ENCODE measurements at regions not wholly inside any gene's neighbourhood (a gene's known extent, or its start where the extent isn't known, plus 50 kb on each side); places are given as distances from the start of the nearest gene placed in this dataset.

DNA sequence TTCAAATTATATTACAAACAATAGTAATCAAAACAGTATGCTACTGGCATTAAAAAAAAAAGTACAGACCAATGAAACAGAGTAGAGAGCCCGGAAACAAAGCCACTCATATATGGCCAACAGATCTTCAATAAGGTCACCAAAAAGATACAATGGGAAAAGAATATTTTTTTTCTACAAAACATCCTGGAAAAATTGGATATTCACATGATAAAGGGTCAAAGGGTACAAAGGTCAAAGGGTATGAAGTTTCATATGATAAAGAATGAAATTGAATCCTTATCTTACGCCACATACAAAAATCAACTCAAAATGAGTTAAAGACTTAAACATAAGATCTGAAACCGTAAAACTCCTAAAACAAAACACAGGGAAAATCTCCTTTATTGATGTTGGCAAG, 168.5 kb upstream of the PELI2 start:
- DNase-seq = no peak

DNA sequence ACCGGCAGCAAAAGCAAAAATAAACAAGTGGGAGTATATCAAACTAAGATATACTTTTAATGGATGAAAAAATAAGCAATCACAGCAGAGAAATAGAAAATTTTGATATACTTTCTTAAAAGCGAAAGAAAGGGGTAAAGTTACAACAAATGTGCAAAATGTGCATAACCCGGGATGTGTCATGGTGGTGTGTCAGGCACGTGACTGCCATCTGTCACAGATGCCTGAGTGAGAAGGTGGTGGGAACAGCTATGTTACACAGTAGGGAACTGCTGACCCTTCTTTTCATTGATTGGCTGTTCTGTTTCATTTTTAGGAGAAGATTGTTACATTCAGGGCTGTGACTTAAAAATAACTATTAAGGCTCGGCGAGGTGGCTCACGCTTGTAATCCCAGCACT, 168.1 kb upstream of the PELI2 start:
- DNase-seq = no peak

DNA sequence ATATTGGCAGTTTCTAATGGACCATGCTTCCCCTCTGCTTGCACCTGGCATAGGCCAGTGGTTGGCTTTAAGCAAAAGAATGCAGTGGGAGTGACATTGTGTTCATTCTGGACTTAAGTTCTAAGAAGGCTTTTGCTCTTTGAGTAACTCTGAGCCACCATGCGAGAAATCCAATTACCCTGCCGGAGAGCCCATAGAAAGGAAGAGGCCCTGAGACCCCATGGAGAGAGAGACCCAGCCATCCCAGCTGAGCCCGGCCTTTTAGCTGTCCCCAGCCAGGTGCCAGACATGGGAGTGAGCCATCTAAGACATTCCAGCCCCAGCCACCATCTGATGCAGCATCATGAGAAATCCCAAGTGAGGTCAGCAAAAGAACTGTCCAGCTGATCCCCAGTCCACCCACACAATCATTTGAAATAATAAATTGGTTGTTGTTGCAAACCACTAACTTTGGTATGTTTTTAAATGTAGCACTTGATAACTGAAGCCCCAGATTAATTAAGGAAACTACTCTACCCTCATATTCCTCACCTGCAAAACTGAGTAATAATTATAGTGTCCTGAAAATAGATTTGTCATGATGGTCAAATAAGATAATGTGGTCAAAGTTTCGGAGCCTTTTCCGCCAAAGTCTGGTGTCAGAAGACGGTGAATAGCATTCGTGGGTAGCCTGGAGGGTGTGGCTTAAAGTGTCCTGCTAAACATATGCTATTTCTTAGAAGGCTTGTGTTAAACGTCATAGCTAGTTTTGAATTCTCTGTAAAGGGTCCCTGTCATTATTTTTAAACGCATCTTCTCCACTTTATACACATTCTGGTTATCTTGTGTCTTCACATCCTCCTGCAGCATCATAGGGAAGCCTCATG, 166.6 kb upstream of the PELI2 start:
- DNase-seq = no peak

DNA sequence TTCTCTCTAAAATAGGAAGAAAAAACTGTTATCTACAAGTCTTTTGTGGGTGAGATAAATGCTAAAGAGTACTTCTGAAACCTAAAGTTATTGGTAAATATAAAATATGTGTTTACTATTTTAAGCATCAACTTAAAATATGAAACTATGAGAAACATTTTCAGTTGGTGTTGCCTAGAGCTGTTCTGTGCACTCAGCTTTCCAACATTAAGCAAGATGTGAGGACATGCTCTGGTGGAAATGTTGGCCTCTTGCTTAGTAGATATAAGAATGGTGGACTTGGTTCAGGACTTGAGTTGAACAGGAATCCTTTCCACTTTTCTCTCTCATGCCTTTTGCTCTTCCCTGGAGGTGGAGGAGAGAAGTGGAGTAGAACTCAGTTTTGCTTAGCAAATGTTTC, 164.1 kb upstream of the PELI2 start:
- no peak for DNase-seq

DNA sequence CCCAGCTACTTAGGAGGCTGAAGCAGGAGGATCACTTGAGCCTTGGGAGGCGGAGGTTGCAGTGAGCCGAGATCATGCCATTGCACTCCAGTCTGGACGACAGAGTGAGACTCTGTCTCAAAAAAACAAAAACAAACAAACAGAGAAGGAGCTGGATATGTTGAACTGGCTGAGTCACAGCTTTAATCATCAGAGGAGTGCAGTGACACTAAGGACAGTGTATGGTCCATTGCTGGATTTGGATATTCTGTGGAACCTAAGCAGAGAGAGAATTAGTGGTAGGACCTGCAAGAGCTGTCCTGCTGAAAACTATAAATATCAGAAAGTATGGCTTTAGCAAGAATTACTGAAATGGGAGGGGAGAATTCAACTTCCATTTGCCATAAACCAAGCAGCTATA, 163.0 kb upstream of the PELI2 start:
- no peak for DNase-seq

DNA sequence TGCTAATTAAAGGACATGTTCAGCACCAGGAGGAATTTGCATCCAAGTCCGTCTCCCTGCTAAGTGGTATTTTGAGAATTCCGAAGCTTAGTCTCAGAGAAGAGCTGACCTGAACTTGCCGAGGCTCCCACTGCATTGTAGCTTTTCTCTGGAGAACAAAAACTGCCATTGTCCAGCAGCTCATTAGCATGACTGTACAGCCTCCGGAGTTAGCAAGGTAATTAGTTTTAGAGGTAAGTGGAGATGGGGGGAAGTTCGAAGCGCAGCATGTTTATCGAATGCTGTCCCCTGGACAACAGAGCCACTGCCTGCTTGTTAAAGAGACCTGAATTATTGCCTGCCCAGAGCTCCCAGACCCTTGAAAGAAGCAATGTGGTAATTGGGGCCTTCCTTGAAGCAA, 160.3 kb upstream of the PELI2 start:
- DNase-seq = no peak

DNA sequence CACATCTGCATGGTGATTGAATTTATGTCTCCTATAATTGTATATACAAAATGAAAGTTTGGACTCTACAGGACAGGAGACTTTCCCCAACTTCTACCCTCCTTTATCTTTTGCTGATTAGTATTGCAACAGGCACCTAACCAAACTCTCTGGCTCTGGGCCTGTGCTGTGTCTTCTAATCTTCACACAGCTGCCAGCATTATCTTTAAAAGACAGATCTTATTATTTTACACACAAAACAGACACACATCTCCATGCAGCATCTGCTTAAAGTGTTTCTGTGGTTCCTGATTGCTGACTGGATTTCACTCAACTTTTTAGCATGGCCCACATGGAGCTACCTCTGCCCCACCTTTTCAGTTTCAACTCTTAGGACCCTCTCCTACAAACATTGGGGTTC, 154.9 kb upstream of the PELI2 start:
- DNase-seq = no peak

GRCh38 chr14:55964091-55964490, 154.1 kb upstream of the PELI2 start:
- DNase-seq = no peak

DNA sequence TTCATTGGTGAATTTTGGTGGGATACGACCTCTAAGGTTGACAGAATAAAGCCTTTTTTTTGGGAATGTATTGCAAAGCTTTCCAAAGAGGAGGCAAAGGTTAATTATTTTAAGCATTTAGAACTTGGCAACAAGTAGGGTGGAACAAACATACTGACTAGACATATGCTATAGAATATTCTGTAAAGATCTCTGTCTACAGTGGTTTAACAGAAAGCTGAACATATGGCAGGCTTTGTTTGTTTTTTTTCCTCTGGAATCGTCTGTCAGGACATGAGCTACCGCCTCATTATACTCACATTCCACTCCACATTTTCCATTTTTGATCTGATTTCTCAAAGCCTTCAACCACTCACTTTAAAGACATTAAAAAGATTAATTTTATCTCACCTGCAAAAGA, 153.4 kb upstream of the PELI2 start:
- no peak for DNase-seq

DNA sequence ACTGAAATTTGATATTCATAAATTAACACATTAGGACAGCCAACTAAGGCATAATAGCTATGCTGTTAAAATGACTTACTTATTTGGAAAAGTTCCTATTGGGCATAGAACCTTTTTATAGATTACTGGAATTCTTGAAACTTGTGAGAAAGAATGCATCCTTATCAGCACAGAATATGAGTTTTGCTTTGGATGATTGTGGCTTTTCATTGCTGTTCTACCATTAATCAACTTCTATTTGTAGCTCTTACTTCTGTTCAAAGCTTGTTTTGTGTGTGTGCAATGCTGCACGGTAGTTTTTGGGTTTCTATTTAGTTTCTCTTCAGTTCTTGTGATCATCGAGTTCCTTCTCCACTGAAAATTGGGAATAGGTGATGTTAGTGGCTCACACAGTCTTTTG, 152.4 kb upstream of the PELI2 start:
- no peak for DNase-seq

DNA sequence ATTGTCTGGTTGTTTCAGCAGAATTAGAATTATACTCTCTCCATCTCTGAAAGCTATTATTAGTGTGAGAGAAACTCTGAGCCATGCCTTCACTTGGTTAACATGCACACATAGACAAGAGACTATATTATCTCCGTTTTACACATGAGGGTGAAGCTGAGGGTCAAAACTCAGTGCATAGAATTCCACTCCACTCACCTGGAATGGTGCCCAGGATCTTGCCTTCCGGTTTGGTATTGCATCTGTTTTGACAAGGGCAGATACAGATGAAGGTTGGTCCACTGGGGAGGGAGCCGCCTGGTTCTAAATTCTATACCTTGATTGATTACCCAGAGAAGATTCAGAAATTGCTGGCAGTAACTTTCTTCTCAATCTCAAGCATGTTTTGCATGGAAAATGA, 149.5 kb upstream of the PELI2 start:
- DNase-seq = no peak

- no peak for DNase-seq
Observed at GRCh38 chr14:55973285-55973800, 144.9 kb upstream of the PELI2 start.

DNA sequence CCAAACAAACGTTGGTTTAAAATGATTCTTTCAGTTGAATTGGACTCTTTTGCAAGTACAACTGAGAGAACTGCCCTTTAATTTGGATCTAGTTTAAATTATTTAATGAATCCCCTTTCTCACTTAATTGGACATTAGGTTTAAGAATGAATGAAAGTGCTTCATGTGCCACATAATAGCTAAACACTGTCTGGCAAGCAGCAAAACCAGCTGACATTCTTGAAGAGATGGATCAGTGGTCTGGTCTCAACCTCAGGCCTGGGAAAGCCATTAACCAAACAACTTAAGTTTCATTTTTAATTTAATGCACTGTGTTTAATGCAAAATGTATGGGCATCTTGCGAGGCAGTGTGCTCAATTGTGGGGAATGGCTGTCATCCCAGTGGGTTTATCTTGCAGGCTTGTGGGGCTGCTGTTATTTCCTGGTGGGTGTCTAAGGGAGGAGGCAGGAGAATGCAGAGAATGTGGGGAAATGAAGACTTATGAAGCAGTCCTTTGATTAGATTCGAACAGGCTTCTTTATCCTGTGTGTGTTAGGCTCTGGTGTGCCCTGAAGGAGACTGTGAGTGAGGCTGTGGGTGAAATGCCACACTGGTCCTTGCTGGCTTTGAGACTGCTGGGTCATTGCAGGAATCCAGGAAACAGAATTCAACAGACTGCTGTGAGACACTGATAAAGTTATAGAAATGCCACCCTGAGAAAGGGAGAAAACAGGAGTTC, 144.1 kb upstream of the PELI2 start:
- no peak for DNase-seq

- no peak for DNase-seq
Observed at GRCh38 chr14:55975281-55975910, 142.8 kb upstream of the PELI2 start.

DNA sequence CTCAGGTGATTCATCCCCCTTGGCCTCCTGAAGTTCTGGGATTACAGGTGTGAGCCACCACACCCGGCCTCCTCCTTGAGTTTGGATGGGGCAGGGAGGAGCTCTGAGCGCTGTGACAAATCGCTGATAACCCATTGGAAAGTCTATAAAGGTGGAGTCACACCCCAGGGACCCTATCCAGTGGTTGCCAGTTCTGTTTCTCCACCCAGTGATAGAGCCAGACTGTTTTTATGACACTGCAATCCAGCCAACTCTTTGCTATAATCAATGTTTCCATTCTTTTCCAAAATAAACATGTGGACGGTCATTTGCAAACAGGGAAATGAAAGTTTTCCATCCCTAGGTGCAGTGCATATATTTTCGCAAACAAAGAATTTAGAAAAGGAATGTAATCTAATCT, 142.0 kb upstream of the PELI2 start:
- peak; percentile 33 for DNase-seq

DNA sequence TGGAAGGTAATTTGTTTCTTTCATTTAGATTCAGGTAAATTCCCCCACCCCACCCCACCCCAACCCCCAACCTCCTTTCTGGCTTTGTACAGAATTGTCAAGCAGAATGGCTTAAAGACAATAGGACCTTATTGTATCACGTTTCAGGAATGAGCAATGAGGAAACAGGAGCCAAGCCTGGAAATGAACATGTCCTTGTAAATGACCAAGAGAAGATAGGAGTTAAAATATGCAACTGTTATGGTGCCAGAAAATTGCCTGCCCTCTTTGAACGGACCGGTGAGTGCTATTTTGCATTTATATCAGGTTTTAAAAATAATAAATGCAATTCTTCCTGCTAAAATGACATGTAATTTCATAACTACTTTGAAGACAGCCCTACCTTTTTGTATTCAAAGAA, 141.6 kb upstream of the PELI2 start:
- DNase-seq = no peak

DNA sequence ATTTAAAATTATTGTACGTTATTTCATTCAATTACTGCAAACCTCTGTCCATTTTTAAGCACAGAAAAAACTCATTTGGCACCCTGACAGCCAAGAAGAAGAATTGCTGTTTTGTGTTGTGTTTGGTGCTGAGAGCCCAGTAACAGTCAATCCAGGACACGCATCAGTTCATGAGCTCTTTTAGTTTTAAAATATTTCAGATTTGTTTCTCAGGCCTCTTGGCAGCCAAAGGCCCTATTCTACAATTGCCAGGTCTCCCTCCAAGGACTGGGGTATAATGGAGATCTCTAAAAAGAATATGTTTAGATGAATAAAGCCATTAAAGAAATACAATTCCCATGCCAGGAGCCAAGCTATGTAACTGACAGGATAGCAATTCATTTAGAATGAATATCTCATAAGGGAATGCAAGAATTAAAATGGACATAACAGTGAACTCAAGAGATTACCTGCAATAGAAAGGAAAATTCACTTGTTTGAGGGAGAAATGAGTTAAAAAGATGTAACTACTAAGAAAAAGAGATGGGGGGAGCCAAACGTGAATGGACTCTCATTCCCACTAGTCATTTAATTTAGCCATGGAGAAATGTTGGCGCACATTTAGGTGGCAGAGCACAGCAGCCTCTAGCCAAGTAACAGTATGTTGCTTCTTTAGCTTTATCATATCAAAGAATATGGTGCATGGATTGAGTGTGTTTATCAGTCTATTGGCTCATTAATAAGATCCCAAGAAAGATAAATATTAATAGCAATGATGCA, 140.6 kb upstream of the PELI2 start:
- peak; percentile 62 for DNase-seq

GRCh38 chr14:55979096-55979495, 139.1 kb upstream of the PELI2 start:
- no peak for DNase-seq

- DNase-seq = no peak
Observed at GRCh38 chr14:55979781-55980180, 138.4 kb upstream of the PELI2 start.

- DNase-seq = no peak
Observed at GRCh38 chr14:55980970-55981369, 137.2 kb upstream of the PELI2 start.

DNA sequence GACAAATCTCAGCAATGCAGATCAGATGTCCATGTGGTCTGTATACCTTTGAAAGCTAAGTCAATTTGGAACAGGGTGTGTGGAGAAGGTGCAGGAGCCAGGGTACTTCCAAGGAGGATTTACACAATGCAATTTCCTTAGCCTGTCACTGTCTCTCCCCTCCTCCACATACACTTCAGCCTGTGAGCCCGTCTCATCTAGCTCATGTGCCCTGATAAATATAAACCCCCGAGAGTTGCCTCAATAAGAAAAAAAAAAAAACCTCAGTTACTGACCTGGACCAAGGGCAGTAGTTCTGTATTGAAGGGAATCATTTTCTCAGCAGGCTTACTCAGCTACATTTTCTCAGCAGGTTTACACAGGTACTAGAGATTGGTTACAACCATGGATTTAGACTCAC, 132.1 kb upstream of the PELI2 start:
- no peak for DNase-seq

GRCh38 chr14:56000846-56001245, 117.4 kb upstream of the PELI2 start:
- peak; percentile 27 for DNase-seq

GRCh38 chr14:56002342-56002741, 115.9 kb upstream of the PELI2 start:
- DNase-seq = no peak
